IPS-18a (cell line): ENCODE measurements at regions not wholly inside any gene's neighbourhood (a gene's known extent, or its start where the extent isn't known, plus 50 kb on each side); places are given as distances from the start of the nearest gene placed in this dataset.

Experiments used
- H3K27ac ChIP-seq: one replicate; pipeline ENCODE4 v1.5.1; 2013; ENCODE audit warnings: low read length
- H3K27me3 ChIP-seq: one replicate; pipeline ENCODE4 v1.6.1; 2013; ENCODE audit warnings: mild to moderate bottlenecking, low read length; ENCODE audit not compliant: control insufficient read depth, insufficient read depth
- H3K36me3 ChIP-seq: one replicate; pipeline ENCODE4 v1.6.1; 2013; ENCODE audit warnings: low read depth, low read length; ENCODE audit not compliant: control insufficient read depth
- H3K4me1 ChIP-seq: one replicate; pipeline ENCODE4 v1.6.1; 2013; ENCODE audit warnings: low read depth, low read length; ENCODE audit not compliant: control insufficient read depth
- H3K4me3 ChIP-seq: one replicate; pipeline ENCODE4 v1.5.1; 2013; ENCODE audit warnings: low read length
- H3K9ac ChIP-seq: one replicate; pipeline ENCODE4 v1.6.1; 2013; ENCODE audit warnings: mild to moderate bottlenecking, low read length, moderate library complexity
- H3K9me3 ChIP-seq: one replicate; pipeline ENCODE4 v1.6.1; 2013; ENCODE audit warnings: low read depth, low read length; ENCODE audit not compliant: control insufficient read depth

GRCh38 chr2:6773694-6774044, 92.0 kb downstream of the CMPK2 start:
- no peaks in the 10 kb centered on the region for H3K4me1 ChIP-seq

GRCh38 chr2:6776125-6776524, 89.6 kb downstream of the CMPK2 start:
- H3K4me1 ChIP-seq, result no peaks in the 10 kb centered on the region
- no peaks in the 10 kb centered on the region for H3K27me3 ChIP-seq
- H3K4me3 ChIP-seq, result no peak overlapping the region
- no peaks in the 10 kb centered on the region for H3K36me3 ChIP-seq
- H3K9ac ChIP-seq, result no peak overlapping the region
- no peak overlapping the region for H3K27ac ChIP-seq
- H3K9me3 ChIP-seq, result no peaks in the 10 kb centered on the region

More at GRCh38 chr2:6773694-6774044, 92.0 kb downstream of the CMPK2 start:
- Histone ChIP-seq H3K27ac (no peak overlapping the region), H3K4me3 (no peak overlapping the region), H3K36me3 (no peaks in the 10 kb centered on the region), H3K9me3 (no peaks in the 10 kb centered on the region), H3K27me3 (no peaks in the 10 kb centered on the region), H3K9ac (no peak overlapping the region)

- Histone ChIP-seq H3K36me3 (no peaks in the 10 kb centered on the region), H3K27me3 (no peaks in the 10 kb centered on the region), H3K9ac (no peak overlapping the region), H3K27ac (no peak overlapping the region), H3K4me1 (no peaks in the 10 kb centered on the region), H3K9me3 (no peaks in the 10 kb centered on the region), H3K4me3 (no peak overlapping the region)
Measured at GRCh38 chr2:6777626-6778025, 88.1 kb downstream of the CMPK2 start.

GRCh38 chr2:6780765-6781274, 84.9 kb downstream of the CMPK2 start:
- Histone ChIP-seq H3K4me3 (no peak overlapping the region), H3K36me3 (no peaks in the 10 kb centered on the region), H3K27ac (no peak overlapping the region), H3K9me3 (no peaks in the 10 kb centered on the region), H3K4me1 (no peaks in the 10 kb centered on the region), H3K9ac (no peak overlapping the region), H3K27me3 (no peaks in the 10 kb centered on the region)

GRCh38 chr2:6782517-6783237, 83.0 kb downstream of the CMPK2 start:
- Histone ChIP-seq H3K4me3 (no peak overlapping the region), H3K4me1 (no peaks in the 10 kb centered on the region), H3K9me3 (no peaks in the 10 kb centered on the region), H3K36me3 (no peaks in the 10 kb centered on the region), H3K27me3 (no peaks in the 10 kb centered on the region), H3K27ac (no peak overlapping the region), H3K9ac (no peak overlapping the region)

GRCh38 chr2:6783238-6783614, 82.5 kb downstream of the CMPK2 start:
- H3K27ac ChIP-seq, result no peak overlapping the region
- no peaks in the 10 kb centered on the region for H3K36me3 ChIP-seq
- no peak overlapping the region for H3K4me3 ChIP-seq
- H3K9me3 ChIP-seq, result no peaks in the 10 kb centered on the region
- H3K27me3 ChIP-seq, result no peaks in the 10 kb centered on the region
- H3K9ac ChIP-seq, result no peak overlapping the region
- no peaks in the 10 kb centered on the region for H3K4me1 ChIP-seq

GRCh38 chr2:6784291-6784690, 81.4 kb downstream of the CMPK2 start:
- H3K4me1 ChIP-seq, result no peaks in the 10 kb centered on the region

GRCh38 chr2:6785493-6785892, 80.2 kb downstream of the CMPK2 start:
- Histone ChIP-seq H3K4me3 (no peak overlapping the region), H3K9me3 (no peaks in the 10 kb centered on the region), H3K27me3 (no peaks in the 10 kb centered on the region), H3K9ac (no peak overlapping the region), H3K4me1 (no peaks in the 10 kb centered on the region), H3K36me3 (no peaks in the 10 kb centered on the region), H3K27ac (no peak overlapping the region)

More at GRCh38 chr2:6784291-6784690, 81.4 kb downstream of the CMPK2 start:
- Histone ChIP-seq H3K27me3 (no peaks in the 10 kb centered on the region), H3K9me3 (no peaks in the 10 kb centered on the region), H3K4me3 (no peak overlapping the region), H3K27ac (no peak overlapping the region), H3K9ac (no peak overlapping the region), H3K36me3 (no peaks in the 10 kb centered on the region)

- Histone ChIP-seq H3K36me3 (no peaks in the 10 kb centered on the region), H3K9me3 (no peaks in the 10 kb centered on the region), H3K4me3 (no peak overlapping the region), H3K27me3 (no peaks in the 10 kb centered on the region), H3K9ac (no peak overlapping the region), H3K27ac (no peak overlapping the region), H3K4me1 (no peaks in the 10 kb centered on the region)
Measured at GRCh38 chr2:6787376-6787775, 78.3 kb downstream of the CMPK2 start.

GRCh38 chr2:6788614-6789013, 77.1 kb downstream of the CMPK2 start:
- Histone ChIP-seq H3K4me3 (no peak overlapping the region), H3K27me3 (no peaks in the 10 kb centered on the region), H3K9ac (no peak overlapping the region), H3K27ac (no peak overlapping the region), H3K36me3 (no peaks in the 10 kb centered on the region), H3K4me1 (no peaks in the 10 kb centered on the region), H3K9me3 (no peaks in the 10 kb centered on the region)

GRCh38 chr2:6789559-6790138, 76.1 kb downstream of the CMPK2 start:
- no peak overlapping the region for H3K4me3 ChIP-seq
- H3K9ac ChIP-seq, result no peak overlapping the region
- no peaks in the 10 kb centered on the region for H3K9me3 ChIP-seq
- H3K27me3 ChIP-seq, result no peaks in the 10 kb centered on the region
- H3K36me3 ChIP-seq, result no peaks in the 10 kb centered on the region
- no peaks in the 10 kb centered on the region for H3K4me1 ChIP-seq
- no peak overlapping the region for H3K27ac ChIP-seq

GRCh38 chr2:6791682-6792081, 74.0 kb downstream of the CMPK2 start:
- H3K9me3 ChIP-seq, result no peaks in the 10 kb centered on the region
- H3K9ac ChIP-seq, result no peak overlapping the region
- no peaks in the 10 kb centered on the region for H3K4me1 ChIP-seq
- no peak overlapping the region for H3K27ac ChIP-seq
- no peaks in the 10 kb centered on the region for H3K27me3 ChIP-seq
- H3K4me3 ChIP-seq, result no peak overlapping the region
- H3K36me3 ChIP-seq, result no peaks in the 10 kb centered on the region
